ENCODE measurements at regions not wholly inside any gene's neighbourhood (a gene's known extent, or its start where the extent isn't known, plus 50 kb on each side); places are given as distances from the start of the nearest gene placed in this dataset.
"Not testable (repeated sequence)": the region's sequence is repeated elsewhere in the genome, so short reads cannot be mapped to it uniquely, and the experiment has no call there.

- Histone ChIP-seq H3K4me1 (ENCODE audit: control insufficient read depth in 4 of 4, insufficient read depth in 4 of 4, low read length in 3 of 4) (no peaks in the 10 kb centered on the region), H3K4me3 (ENCODE audit: low read depth in 1 of 3, low read length in 3 of 3) (no peak overlapping the region), H3K27ac (ENCODE audit: low read depth in 1 of 2, low read length in 2 of 2) (no peak overlapping the region), H3K27me3 (ENCODE audit: control insufficient read depth in 4 of 4, insufficient read depth in 4 of 4, low read length in 3 of 4) (no peaks in the 10 kb centered on the region), H3K9me3 (ENCODE audit: control insufficient read depth in 4 of 4, low read length in 3 of 4) (no peaks in the 10 kb centered on the region), H3K9ac (ENCODE audit: low read depth in 1 of 2, low read length in 2 of 2) (no peak overlapping the region), H3K36me3 (ENCODE audit: control insufficient read depth in 4 of 4, insufficient read depth in 3 of 4, low read depth in 1 of 4, low read length in 3 of 4) (no peaks in the 10 kb centered on the region)
- no peak for TF ChIP-seq ATF3 (IDR thresholded peaks at IDR 0.05)
- WGBS = 87% methylated on average over 3 of the region's 3 CpGs
- no peak for DNase-seq (ENCODE audit: low spot score)
Measured at GRCh38 chr13:89082623-89083022, 1411.5 kb downstream of the SLITRK5 start.

DNA sequence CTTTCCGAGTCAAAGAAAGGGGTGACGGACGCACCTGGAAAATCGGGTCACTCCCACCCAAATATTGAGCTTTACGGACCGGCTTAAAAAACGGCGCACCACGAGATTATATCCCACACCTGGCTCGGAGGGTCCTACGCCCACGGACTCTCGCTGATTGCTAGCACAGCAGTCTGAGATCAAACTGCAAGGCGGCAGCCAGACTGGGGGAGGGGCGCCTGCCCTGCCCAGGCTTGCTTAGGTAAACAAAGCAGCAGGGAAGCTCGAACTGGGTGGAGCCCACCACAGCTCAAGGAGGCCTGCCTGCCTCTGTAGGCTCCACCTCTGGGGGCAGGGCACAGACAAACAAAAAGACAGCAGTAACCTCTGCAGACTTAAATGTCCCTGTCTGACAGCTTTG, 1416.9 kb downstream of the SLITRK5 start:
- WGBS = 77% methylated on average over 14 of the region's 16 CpGs

DNA sequence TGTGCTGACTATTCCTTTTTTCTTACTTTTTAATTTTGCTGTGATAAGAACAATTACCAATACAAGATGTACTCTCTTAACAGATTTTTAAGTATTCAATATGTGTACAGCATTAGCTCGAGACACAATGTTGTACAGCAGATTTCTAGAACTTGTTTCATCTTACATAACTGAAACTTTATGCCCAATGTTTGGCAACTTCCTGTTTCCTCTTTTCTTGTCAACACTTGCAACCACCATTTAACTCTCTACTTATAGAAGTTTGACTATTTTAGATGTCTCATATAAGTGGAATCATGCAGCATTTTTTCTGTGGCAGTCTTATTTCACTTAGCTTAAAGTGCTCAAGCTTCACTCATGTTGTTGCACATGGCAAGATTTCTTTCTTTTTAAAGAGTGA, 1426.8 kb downstream of the SLITRK5 start:
- no peak overlapping the region for H3K27ac ChIP-seq (ENCODE audit: low read depth in 1 of 2, low read length in 2 of 2)
- no peak for DNase-seq (ENCODE audit: low spot score)
- no peaks in the 10 kb centered on the region for H3K9me3 ChIP-seq (ENCODE audit: control insufficient read depth in 4 of 4, low read length in 3 of 4)
- no peak for TF ChIP-seq MAX (IDR thresholded peaks at IDR 0.05)
- no peak for TF ChIP-seq CTCF (IDR thresholded peaks at IDR 0.05; ENCODE audit: low read depth, low read length, missing input control)
- H3K4me3 ChIP-seq (ENCODE audit: low read depth in 1 of 3, low read length in 3 of 3) = no peak overlapping the region
- H3K36me3 ChIP-seq (ENCODE audit: control insufficient read depth in 4 of 4, insufficient read depth in 3 of 4, low read depth in 1 of 4, low read length in 3 of 4) = no peaks in the 10 kb centered on the region
- no peak overlapping the region for H3K9ac ChIP-seq (ENCODE audit: low read depth in 1 of 2, low read length in 2 of 2)
- WGBS = 63% methylated on average over 1 of the region's 1 CpG
- H3K4me1 ChIP-seq (ENCODE audit: control insufficient read depth in 4 of 4, insufficient read depth in 4 of 4, low read length in 3 of 4) = no peaks in the 10 kb centered on the region
- no peaks in the 10 kb centered on the region for H3K27me3 ChIP-seq (ENCODE audit: control insufficient read depth in 4 of 4, insufficient read depth in 4 of 4, low read length in 3 of 4)

More for the DNA sequence above, 1416.9 kb downstream of the SLITRK5 start:
- not testable (repeated sequence) for H3K27me3 ChIP-seq (ENCODE audit: control insufficient read depth in 4 of 4, insufficient read depth in 4 of 4, low read length in 3 of 4); H3K27ac ChIP-seq (ENCODE audit: low read depth in 1 of 2, low read length in 2 of 2); H3K9ac ChIP-seq (ENCODE audit: low read depth in 1 of 2, low read length in 2 of 2); DNase-seq (ENCODE audit: low spot score); H3K4me1 ChIP-seq (ENCODE audit: control insufficient read depth in 4 of 4, insufficient read depth in 4 of 4, low read length in 3 of 4); H3K9me3 ChIP-seq (ENCODE audit: control insufficient read depth in 4 of 4, low read length in 3 of 4); H3K4me3 ChIP-seq (ENCODE audit: low read depth in 1 of 3, low read length in 3 of 3); H3K36me3 ChIP-seq (ENCODE audit: control insufficient read depth in 4 of 4, insufficient read depth in 3 of 4, low read depth in 1 of 4, low read length in 3 of 4)

- Histone ChIP-seq H3K4me3 (ENCODE audit: low read depth in 1 of 3, low read length in 3 of 3) (no peak overlapping the region), H3K9me3 (ENCODE audit: control insufficient read depth in 4 of 4, low read length in 3 of 4) (no peaks in the 10 kb centered on the region), H3K4me1 (ENCODE audit: control insufficient read depth in 4 of 4, insufficient read depth in 4 of 4, low read length in 3 of 4) (no peaks in the 10 kb centered on the region), H3K9ac (ENCODE audit: low read depth in 1 of 2, low read length in 2 of 2) (no peak overlapping the region), H3K27ac (ENCODE audit: low read depth in 1 of 2, low read length in 2 of 2) (no peak overlapping the region), H3K27me3 (ENCODE audit: control insufficient read depth in 4 of 4, insufficient read depth in 4 of 4, low read length in 3 of 4) (no peaks in the 10 kb centered on the region), H3K36me3 (ENCODE audit: control insufficient read depth in 4 of 4, insufficient read depth in 3 of 4, low read depth in 1 of 4, low read length in 3 of 4) (no peaks in the 10 kb centered on the region)
- WGBS = 39% methylated on average over 5 of the region's 5 CpGs
- no peak for DNase-seq (ENCODE audit: low spot score)
- TF ChIP-seq ATF3 (IDR thresholded peaks at IDR 0.05) (no peak), MAX (IDR thresholded peaks at IDR 0.05) (no peak), HNF4A (conservative IDR thresholded peaks at IDR 0.05) (no peak), GABPA (IDR thresholded peaks at IDR 0.05 in 1 of 2, conservative IDR thresholded peaks at IDR 0.05 in 1 of 2) (no peak)
Measured at GRCh38 chr13:89113744-89114143, 1442.6 kb downstream of the SLITRK5 start.

Data from liver (tissue), 8 donors.